ENCODE measurements at regions not wholly inside any gene's neighbourhood (a gene's known extent, or its start where the extent isn't known, plus 50 kb on each side); places are given as distances from the start of the nearest gene placed in this dataset.

- TF ChIP-seq USF1 (CRISPR knock-in tag; IDR thresholded peaks at IDR 0.05), result no peak
- TF ChIP-seq GABPB1 (CRISPR knock-in tag; IDR thresholded peaks at IDR 0.05), result no peak
- no peak for TF ChIP-seq CREB1 (CRISPR knock-in tag; IDR thresholded peaks at IDR 0.05)
- TF ChIP-seq, protein P1, sequence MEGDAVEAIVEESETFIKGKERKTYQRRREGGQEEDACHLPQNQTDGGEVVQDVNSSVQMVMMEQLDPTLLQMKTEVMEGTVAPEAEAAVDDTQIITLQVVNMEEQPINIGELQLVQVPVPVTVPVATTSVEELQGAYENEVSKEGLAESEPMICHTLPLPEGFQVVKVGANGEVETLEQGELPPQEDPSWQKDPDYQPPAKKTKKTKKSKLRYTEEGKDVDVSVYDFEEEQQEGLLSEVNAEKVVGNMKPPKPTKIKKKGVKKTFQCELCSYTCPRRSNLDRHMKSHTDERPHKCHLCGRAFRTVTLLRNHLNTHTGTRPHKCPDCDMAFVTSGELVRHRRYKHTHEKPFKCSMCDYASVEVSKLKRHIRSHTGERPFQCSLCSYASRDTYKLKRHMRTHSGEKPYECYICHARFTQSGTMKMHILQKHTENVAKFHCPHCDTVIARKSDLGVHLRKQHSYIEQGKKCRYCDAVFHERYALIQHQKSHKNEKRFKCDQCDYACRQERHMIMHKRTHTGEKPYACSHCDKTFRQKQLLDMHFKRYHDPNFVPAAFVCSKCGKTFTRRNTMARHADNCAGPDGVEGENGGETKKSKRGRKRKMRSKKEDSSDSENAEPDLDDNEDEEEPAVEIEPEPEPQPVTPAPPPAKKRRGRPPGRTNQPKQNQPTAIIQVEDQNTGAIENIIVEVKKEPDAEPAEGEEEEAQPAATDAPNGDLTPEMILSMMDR (IDR thresholded peaks at IDR 0.05), result no peak
- TF ChIP-seq MLX (CRISPR knock-in tag; IDR thresholded peaks at IDR 0.05), result no peak
- no peak for TF ChIP-seq ZNF671 (CRISPR knock-in tag; IDR thresholded peaks at IDR 0.05)
- TF ChIP-seq SP1 (CRISPR knock-in tag; conservative IDR thresholded peaks at IDR 0.05), result no peak
- TF ChIP-seq FOXJ3 (CRISPR knock-in tag; IDR thresholded peaks at IDR 0.05; ENCODE audit: borderline replicate concordance), result no peak
- TF ChIP-seq NFATC4 (CRISPR knock-in tag; IDR thresholded peaks at IDR 0.05), result no peak
- no peak for TF ChIP-seq FOXP4 (CRISPR knock-in tag; IDR thresholded peaks at IDR 0.05)
- no peak for TF ChIP-seq SOX15 (CRISPR knock-in tag; IDR thresholded peaks at IDR 0.05)
- no peak for TF ChIP-seq CREM (CRISPR knock-in tag; IDR thresholded peaks at IDR 0.05)
- no peak for TF ChIP-seq PRDM15 (CRISPR knock-in tag; IDR thresholded peaks at IDR 0.05)
Observed at GRCh38 chr7:8908889-8909288, 475.5 kb downstream of the NXPH1 start.

All from WTC11 (cell line).